ENCODE measurements at regions not wholly inside any gene's neighbourhood (a gene's known extent, or its start where the extent isn't known, plus 50 kb on each side); places are given as distances from the start of the nearest gene placed in this dataset.
"Not testable (repeated sequence)": the region's sequence is repeated elsewhere in the genome, so short reads cannot be mapped to it uniquely, and the experiment has no call there.

DNA sequence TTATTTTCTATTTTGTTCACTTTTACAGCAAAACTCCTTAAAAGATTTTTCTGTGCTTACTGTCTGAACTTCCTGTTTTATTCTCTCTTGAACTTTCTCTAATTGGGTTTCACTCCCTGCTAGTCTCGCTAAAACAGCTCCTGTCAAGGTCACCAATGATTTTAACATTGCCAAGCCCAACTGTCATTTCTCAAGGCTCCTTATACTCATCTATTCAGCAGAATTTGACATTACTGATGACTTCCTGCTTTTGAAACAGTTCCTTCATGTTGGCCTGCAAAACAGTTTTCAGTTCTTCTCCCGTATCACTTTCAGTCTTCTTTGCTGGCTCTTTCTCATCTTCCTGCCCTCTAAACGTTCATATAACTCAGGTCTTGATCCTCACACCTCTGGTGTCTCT is 268.5 kb upstream of the USP15 start:
- DNase-seq: no peak

DNA sequence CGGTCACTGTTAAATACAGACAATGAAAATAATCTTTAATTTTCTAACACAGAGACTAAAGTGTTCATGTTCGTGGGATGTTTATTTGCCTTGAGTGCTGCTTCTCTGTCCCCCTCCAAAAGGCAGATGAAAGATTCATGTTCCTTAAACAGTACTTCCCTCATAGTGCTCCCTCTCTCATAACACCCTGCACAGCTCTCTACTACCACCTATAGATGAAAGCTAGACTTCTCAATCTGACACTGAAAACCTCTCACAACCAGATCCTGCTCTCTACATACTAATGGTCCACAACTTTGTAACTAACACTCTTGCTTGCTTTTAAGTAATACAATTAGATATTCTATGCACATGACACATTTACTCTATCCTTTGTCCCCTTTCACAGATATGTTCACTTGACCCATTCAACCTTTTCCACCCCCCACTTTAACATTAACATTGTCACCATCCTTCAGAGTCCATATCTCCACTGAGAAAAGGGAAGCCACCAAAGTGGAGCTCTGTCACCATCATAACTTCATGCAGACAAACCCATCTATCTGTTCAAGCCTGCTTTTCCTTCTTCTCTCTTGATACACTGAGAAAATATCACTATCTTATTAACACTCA is 266.4 kb upstream of the USP15 start:
- DNase-seq: no peak

DNA sequence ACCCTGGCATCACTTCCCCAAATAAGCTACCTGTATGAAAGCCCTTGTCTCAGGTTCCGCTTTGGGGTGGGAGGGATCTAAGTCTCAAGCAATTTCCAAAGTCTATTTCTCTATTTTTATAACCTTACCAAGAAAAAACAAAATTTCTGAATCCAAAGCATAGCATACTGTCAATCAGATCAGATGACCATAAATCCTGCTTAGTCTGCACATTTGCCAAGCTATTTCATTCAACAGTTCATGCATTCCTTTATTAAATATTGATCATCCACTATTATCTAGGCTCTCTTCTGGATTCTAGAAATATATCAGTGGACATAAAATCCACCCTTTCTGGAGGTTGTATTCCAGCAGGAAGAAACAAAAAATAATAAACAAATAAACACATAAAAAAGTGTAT is 263.5 kb upstream of the USP15 start:
- DNase-seq: no peak

DNA sequence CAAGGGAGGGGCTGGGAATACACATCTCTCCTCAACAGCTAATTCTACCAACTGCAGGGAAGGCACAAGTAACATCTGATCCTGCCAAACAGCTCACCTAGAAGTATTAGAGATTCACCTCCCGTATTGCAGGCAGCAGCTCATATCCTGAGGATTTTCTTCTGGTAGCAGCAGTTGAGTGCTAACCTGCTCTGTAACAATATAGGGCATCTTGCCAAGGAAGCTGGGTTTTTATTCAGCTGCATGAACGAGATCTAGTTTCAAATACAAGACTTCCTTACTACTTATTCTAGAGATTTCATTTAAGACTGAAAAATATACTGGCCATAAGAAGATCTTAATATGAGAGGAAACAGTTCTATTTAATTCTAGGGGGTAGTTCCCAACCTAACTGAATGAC is 261.4 kb upstream of the USP15 start:
- no peak for DNase-seq

GRCh38 chr12:61999311-61999710 is 260.9 kb upstream of the USP15 start:
- no peak for DNase-seq

DNA sequence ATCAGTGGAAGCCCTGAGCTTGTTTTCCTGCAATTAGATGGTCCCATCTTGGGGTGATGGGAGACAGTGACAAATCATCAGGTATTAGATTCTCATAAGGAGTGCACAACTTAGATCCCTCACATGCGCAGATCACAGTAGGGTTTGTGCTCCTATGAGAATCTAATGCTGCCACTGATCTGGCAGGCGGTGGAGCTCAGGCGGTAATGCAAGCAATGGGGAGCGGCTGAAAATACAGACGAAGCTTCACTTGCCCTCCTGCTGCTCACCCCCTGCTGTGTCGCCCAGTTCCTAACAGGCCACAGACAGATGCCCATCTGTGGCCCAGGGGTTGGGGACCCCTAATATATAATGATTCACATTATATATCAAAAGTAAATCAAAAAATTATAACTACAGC is 258.8 kb upstream of the USP15 start:
- no peak for DNase-seq

DNA sequence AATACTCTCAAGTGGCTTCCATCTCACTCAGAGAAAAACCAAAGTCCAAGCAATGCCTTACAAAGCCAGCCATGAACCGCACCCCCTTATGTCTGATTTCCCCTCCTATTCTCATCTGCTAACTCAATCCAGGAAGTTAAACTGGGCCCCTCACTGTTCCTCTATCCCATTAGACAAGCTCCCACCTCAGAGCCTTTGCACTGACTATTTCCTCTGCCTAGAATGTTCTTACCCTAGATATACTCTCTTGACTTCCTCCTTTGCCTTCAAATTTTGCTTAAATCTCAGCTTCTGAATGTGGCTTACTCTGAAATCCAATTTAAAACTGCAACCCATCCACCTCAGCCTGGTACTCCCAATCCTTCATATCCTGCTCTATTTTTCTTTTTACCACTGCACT is 257.0 kb upstream of the USP15 start:
- DNase-seq: no peak

GRCh38 chr12:62003701-62004100 is 256.5 kb upstream of the USP15 start:
- no peak for DNase-seq

GRCh38 chr12:62005615-62006014 is 254.6 kb upstream of the USP15 start:
- no peak for DNase-seq

- DNase-seq: peak; percentile 6
Observed at GRCh38 chr12:62006076-62006732, 254.0 kb upstream of the USP15 start.

DNA sequence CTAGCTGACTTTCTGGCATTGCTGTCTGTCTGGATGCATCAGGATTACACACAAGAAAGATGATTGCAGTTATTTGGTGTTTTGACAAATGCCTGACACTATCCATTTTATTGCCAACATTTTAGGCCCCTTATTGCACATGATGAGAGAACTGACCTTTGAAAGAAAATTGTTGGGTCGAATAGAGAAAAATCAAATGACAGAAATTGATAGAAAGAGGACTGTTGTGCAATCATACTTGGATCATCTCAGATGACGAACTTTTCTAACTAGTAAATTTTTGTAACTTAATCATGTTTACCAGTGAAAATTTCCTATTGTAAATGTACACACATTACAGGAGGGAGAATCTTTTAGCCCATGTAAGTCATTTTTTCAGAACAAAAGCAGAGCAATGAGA is 251.5 kb upstream of the USP15 start:
- no peak for DNase-seq

DNA sequence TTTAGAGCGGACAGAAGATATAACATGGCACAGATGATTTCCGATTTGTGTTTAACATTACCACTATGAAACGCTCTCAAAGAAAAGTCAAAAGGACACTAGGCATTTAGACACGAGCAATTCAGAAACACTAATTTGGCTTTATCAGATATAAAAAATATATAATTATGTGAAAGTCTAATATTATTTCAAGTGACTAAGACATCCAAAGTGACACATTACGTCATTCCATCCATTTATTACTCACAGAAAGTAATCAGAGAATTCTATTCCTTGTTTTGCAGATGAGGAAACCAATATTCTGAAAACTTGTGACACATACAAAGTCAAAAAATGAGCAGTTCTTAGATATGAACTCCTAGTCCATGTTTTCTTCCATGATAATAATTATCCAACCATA is 250.8 kb upstream of the USP15 start:
- no peak for DNase-seq

DNA sequence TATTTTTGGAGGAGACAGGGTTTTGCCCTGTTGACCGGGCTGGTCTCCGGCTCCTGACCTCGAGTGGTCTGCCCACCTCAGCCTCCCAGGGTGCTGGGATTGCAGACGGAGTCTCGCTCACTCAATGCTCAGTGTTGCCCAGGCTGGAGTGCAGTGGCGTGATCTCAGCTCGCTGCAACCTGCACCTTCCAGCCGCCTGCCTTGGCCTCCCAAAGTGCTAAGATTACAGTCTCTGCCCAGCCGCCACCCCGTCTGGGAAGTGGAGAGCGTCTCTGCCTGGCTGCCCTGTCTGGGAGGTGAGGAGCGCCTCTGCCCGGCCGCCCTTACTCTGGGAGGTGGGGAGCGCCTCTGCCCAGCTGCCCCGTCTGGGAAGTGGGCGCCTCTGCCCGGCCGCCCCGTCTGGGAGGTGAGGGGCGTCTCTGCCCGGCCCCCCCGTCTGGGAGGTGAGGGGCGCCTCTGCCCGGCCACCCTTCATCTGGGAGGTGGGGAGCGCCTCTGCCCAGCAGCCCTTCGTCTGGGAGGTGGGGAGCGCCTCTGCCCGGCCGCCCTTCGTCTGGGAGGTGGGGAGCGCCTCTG is 249.8 kb upstream of the USP15 start:
- not testable (repeated sequence) for DNase-seq

DNA sequence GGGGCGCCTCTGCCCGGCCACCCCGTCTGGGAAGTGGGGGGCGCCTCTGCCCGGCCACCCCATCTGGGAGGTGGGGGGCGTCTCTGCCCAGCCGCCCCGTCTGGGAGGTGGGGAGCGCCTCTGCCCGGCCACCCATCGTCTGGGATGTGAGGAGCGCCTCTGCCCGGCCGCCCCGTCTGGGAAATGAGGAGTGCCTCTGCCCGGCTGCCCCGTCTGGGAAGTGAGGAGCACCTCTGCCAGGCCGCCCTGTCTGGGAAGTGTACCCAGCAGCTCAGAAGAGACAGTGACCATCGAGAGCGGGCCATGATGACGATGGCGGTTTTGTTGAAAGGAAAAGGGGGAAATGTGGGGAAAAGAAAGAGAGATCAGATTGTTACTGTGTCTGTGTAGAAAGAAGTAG is 249.2 kb upstream of the USP15 start:
- not testable (repeated sequence) for DNase-seq

DNA sequence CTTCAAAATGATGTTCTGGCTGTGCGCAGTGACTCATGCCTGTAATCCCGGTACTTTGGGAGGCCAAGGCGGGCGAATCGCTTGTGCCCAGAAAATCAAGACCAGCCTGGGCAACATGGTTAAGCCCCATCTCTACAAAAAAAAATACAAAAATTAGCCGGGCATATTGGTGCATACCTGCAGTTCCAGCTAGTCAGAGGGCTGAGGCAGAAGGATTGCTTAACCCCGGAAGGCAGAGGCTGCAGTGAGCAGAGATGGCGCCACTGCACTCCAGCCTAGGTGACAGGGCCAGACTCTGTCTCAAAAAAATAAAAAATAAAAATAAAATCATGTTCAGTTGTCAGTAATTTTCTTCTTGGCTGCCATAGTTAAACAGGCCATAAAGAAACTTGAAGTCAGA is 245.9 kb upstream of the USP15 start:
- no peak for DNase-seq

- no peak for DNase-seq
Observed at GRCh38 chr12:62016021-62016420, 244.2 kb upstream of the USP15 start.

GRCh38 chr12:62021808-62022207 is 238.4 kb upstream of the USP15 start:
- no peak for DNase-seq

GRCh38 chr12:62028536-62028935 is 231.7 kb upstream of the USP15 start:
- no peak for DNase-seq

GRCh38 chr12:62032870-62033269 is 227.3 kb upstream of the USP15 start:
- no peak for DNase-seq

DNA sequence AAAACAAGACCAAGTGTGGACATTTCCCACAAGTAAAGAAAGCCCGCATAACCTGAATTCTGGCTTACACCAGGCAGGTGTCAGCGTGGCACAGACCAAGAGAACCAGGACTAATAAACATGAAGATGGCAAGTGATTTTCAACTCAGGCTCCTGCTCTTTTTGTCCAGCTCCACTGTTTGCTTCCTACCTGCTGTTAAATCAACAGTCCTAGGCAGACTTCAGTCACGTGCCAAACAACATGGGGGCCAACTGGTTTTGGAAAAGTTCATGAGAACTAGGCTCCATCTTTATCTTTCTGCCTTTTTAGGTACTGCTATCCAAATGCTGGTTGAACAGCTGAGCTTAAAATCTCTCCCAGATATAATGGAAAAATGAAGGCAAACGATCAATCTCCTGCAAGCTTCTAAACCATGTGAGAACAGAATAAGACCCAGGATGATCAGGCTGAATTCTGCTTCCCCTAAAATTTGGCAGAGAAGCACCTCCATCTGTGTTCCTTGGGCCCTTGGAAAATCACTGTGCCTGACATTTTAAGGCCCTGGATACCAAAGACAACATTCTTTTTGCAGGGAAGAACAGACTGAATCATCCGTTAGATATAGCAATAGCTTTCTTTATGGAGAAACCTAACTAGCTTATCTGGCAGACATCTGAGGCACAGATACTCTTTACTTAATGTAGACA is 215.6 kb upstream of the USP15 start:
- DNase-seq: no peak

DNA sequence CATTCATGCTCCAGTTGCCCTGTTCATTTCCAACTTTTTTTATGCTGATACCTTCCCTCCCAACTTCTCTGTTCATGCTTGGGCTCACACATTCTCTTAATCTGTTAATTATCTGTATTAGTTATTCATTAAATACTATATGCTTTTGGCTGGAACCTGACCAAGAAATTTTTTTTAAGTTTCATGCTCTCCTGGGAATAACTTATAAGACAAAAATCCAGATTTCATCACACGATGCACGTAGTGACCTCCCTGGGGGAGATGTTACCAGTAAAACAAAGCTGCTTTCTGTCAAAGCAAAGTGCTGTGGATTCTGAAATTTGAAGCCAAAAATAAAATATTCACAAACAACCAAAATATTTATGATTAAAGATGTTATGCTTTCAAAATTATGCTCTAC is 215.0 kb upstream of the USP15 start:
- DNase-seq: no peak

- DNase-seq: no peak
Observed at GRCh38 chr12:62050785-62051184, 209.4 kb upstream of the USP15 start.

GRCh38 chr12:62069976-62070375 is 190.2 kb upstream of the USP15 start:
- DNase-seq: no peak

GRCh38 chr12:62073236-62073635 is 187.0 kb upstream of the USP15 start:
- not testable (repeated sequence) for DNase-seq
